Fibroblast of skin of right quadriceps (primary cell): ENCODE measurements at regions not wholly inside any gene's neighbourhood (a gene's known extent, or its start where the extent isn't known, plus 50 kb on each side); places are given as distances from the start of the nearest gene placed in this dataset.
"Not testable (repeated sequence)": the region's sequence is repeated elsewhere in the genome, so short reads cannot be mapped to it uniquely, and the experiment has no call there.

ENCODE experiments used
- DNase-seq: peaks from one replicate; pipeline ENCODE4 v3.0.0-alpha.2; 2013

- DNase-seq, result no peak
Measured at GRCh38 chr6:115798229-115798628, 262.5 kb downstream of the FRK start.

GRCh38 chr6:115796829-115797228, 263.9 kb downstream of the FRK start:
- DNase-seq, result no peak

GRCh38 chr6:115796061-115796460, 264.6 kb downstream of the FRK start:
- no peak for DNase-seq

- no peak for DNase-seq
Measured at GRCh38 chr6:115783402-115784061, 277.2 kb downstream of the FRK start.

- DNase-seq, result no peak
Measured at GRCh38 chr6:115782612-115783011, 278.1 kb downstream of the FRK start.

GRCh38 chr6:115773741-115774140, 286.9 kb downstream of the FRK start:
- no peak for DNase-seq

GRCh38 chr6:115770851-115771250, 289.8 kb downstream of the FRK start:
- no peak for DNase-seq

GRCh38 chr6:115768500-115768899, 292.2 kb downstream of the FRK start:
- no peak for DNase-seq

- no peak for DNase-seq
Measured at GRCh38 chr6:115767931-115768330, 292.8 kb downstream of the FRK start.

- no peak for DNase-seq
Measured at GRCh38 chr6:115766745-115767462, 293.8 kb downstream of the FRK start.

GRCh38 chr6:115765966-115766365, 294.7 kb downstream of the FRK start:
- no peak for DNase-seq

- DNase-seq, result no peak
Measured at GRCh38 chr6:115759051-115759450, 301.6 kb downstream of the FRK start.

- DNase-seq, result peak; percentile 1
Measured at GRCh38 chr6:115753446-115753845, 307.2 kb downstream of the FRK start.

GRCh38 chr6:115750946-115751345, 309.7 kb downstream of the FRK start:
- no peak for DNase-seq

- DNase-seq, result no peak
Measured at GRCh38 chr6:115750292-115750691, 310.4 kb downstream of the FRK start.

GRCh38 chr6:115747719-115748118, 313.0 kb downstream of the FRK start:
- no peak for DNase-seq

- DNase-seq, result not testable (repeated sequence)
Measured at GRCh38 chr6:115746583-115746982, 314.1 kb downstream of the FRK start.

- DNase-seq, result no peak
Measured at GRCh38 chr6:115740907-115741306, 319.8 kb downstream of the FRK start.

GRCh38 chr6:115735610-115736009, 325.1 kb downstream of the FRK start:
- DNase-seq, result no peak

- DNase-seq, result no peak
Measured at GRCh38 chr6:115733426-115733825, 327.3 kb downstream of the FRK start.

GRCh38 chr6:115729036-115729435, 331.7 kb downstream of the FRK start:
- DNase-seq, result no peak

- DNase-seq, result no peak
Measured at GRCh38 chr6:115728171-115728570, 332.5 kb downstream of the FRK start.

- no peak for DNase-seq
Measured at GRCh38 chr6:115721564-115721963, 339.1 kb downstream of the FRK start.

- DNase-seq, result no peak
Measured at GRCh38 chr6:115720900-115721299, 339.8 kb downstream of the FRK start.

- DNase-seq, result no peak
Measured at GRCh38 chr6:115717472-115717871, 343.2 kb downstream of the FRK start.
